ENCODE measurements at regions not wholly inside any gene's neighbourhood (a gene's known extent, or its start where the extent isn't known, plus 50 kb on each side); places are given as distances from the start of the nearest gene placed in this dataset.

DNA sequence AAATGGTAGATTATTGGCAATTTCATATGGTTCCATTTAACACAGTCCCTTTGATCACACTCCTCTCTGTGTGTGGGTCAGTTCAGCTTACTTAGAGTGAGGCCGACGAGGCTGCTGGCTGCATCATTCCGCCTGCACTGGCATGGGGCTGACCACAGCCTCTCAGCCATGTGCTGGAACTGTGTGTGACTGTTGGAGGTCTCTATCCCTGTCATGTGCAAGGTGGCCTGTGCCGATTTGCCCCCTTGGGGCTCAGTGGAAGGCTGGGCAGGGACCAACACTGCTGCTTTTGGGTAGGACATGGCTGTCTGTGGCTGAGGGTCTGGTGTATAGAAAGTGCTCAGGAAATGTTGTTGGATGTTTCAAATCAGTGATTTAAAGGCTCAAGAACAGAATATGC lies 454.0 kb upstream of the HS6ST1 start:
- no peak for DNase-seq (ENCODE audit: low read depth in 2 of 2)

DNA sequence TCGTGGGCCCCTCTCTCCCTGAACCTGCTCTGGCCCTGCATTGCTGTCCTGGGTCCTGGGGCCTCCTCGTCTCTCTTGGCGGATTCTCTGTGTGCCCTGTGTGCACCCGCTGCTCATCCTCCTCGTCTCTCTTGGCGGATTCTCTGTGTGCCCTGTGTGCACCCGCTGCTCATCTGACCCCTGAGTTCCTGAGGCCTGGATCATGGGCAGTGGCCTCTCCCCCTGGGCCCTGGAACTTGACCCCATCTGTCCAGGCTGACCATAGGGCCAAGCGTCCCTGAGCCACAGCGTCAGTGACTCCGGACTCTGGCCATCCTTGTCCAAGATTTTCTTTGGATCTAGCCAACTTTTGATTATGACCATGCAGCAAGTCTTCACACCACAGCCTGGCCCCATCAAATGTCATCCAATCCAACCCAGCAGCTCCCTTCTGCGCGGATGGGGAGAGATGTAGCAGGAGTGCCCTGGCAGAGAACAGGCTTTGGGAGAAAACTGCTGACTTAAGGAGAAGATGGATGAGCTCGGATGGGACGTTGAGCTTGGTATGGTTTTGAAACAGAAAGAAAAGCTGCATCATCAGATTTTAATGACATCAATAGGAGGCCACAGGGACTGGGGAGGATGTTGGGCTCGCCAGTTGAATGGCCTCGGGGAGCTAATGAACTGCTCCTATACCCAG lies 455.1 kb upstream of the HS6ST1 start:
- no peak for DNase-seq (ENCODE audit: low read depth in 2 of 2)

DNA sequence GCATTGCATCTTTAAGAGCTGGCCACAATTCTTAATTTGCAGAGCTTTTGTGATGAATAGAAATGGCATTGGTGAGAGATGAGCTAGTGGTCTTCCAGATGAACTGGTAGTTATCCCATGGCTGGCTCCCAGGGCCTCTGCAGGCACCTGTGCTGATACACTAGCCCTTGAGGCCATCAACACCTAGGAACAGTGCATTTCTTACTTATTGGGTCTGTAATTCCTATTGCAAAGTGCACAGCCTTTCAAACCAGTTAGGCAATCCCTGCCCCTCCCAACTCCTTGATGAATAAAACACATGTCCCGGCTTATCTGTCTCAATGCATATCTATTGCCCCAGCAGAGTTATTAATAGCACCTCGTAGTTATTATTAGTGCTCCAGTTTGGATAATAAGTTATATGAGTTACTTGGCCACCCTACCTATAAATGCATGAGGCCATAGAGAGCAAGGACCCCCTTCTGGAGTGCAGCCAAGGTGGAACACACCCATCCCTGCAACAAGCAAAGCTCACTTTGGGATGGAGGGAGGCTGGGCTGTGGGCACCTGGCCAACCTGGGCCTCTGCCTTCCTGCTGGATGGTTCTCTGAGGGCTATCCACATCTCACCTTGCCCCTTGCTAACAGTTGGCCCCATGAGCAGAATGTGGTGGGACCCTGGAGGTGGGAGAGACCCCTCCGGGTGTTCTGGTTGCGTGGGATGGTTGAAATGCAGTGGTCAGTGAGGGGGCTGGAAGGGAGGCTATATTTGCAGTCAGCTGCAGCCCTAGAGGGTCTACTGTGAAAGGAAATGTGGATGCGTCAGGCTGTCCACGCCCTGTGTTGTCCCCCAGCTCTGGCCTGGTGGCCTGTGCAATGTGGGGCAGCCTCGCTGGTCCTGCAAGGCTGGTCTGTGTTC lies 455.9 kb upstream of the HS6ST1 start:
- no peak for DNase-seq (ENCODE audit: low read depth in 2 of 2)

DNA sequence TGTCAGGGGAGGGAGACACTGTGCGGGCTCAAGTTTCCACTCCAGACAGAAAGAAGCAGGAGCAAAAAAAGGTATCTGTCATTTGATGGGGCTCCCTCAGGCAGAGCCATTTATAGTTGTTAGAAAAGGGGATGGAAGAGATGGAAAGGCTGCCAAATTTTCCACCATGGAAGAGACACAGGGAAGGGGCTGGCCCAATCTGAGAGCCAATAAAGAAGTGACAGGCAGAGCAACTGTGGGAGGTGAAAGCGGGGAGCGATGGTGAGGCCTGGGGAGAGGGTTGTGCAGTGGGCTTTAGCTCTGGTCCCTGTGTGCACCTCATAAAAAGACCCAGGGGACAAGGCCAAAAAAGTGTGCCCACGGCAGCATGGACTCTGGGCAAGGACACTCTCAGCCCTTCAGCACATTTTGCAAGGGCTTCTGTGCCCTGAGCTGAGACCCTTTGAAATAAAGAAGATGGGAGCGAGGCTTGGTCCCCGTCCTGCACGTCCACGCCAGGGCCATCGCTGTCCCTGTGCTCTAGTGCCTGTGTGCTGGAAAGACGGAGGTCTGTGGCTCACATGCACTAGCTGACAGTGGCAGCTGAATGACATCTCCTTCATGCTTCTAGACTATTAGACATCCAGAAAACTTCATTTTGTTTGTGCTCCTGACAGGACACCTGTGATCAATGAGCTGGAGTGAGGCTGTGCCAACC lies 456.7 kb upstream of the HS6ST1 start:
- DNase-seq (ENCODE audit: low read depth in 2 of 2): no peak

DNA sequence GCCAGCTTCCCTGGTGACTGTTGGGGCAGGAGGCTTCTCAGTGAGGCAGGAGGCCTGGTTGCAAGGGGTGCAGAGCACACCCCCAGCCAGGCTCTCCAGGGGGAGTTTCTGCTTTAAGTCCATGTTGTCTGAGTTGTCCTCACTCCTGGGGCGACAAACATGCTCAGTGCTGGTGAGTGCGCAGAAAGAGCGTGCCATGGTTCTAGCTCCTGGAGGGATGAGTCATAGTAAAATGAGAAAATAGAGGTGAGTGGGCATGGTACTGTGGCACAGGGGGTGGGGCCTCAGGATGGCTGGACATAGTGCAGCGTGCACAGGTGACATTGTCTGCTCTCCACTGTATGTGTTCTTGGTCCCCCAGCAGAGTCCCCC lies 457.2 kb upstream of the HS6ST1 start:
- no peak for DNase-seq (ENCODE audit: low read depth in 2 of 2)

DNA sequence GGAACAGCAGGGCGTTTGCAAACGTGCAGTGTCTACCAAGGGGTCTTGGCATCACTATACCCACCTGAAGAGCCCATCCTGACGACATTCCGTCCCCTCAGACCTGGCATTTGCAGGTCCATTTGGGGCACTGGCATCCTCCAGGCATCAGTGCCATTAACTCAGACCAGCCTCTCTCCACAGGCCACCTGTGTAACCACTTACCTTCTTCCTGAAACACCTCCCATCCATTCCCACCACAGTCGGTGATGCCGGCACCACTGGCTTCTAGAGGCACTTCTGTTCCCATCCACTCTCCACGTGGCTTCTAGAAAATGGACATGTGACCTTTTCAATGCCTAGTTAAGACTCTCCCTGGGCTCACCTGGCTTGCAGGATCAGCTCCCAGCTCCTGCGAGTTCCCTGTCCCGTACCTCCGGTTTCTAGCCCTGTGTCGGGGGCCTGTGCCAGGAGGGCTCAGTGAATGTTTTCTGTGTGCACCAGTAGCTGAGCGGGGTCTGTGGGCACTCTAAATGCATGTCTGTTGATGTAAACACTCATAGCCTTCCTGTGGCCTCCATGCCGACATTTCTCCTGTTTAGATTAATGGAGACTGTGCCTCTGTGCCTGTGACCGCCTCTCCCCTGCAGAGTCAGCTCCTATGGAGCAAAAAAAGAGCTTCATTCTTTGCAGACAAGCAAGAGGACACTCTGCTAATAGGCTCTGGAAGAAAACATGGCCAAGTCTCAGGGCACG lies 458.0 kb upstream of the HS6ST1 start:
- DNase-seq (ENCODE audit: low read depth in 2 of 2): no peak

DNA sequence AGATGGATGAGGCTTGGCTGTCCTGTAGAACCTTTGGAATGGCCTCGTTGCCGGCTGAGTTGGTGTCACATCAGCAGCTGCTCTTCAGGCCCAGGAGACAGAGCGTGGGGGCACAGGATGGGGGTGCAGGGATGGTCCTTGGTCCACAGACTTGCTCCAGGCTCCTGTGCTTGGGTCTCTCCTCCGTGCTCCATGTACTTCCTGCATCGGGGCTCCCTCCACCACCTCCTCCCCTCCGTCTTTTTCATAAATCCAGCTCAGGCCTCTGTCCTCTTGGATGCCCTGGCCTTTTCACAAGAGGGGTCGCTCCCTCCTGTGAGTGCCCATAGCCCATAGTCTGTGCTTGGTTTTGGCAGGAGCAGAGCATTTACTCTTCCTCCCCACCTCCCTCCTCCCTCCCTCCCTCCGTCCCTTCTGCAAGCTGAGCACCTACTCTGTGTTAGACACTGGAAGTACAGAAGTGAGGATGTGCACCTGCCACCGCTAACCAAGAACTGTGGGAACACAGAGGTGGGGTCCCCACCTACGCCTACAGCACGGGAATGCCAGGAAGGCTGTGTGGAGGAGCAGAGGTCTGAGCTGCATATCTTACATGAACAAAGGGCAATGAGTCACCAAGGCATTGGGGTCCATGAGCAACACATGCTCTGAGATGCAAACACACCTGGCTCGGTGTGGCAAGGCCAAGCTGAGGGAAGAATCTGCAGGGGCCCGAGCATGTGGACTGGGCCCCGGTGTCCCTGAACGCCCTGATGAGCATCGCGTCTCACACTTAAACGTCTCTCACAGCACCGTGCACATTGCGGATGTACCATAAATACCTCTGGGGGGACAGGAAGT lies 458.7 kb upstream of the HS6ST1 start:
- no peak for DNase-seq (ENCODE audit: low read depth in 2 of 2)

DNA sequence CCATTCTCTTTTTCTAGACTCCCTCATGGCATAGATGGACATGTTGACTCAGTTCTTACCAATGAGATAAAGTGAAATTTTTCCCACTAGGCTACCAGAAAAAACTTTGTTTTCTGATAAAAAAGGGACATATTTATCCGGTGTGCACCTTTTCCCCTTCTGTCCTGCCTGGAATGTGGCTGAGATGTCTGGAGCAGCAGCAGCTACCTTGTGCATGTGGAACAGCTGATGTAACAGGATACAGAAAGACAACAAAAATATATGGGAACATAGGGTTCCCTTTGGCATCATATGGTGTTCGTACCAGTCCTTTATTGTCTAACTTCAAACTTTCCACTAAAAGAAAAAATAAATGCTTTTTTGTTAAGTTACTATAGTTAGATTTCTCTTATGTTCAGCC lies 460.2 kb upstream of the HS6ST1 start:
- no peak for DNase-seq (ENCODE audit: low read depth in 2 of 2)

DNA sequence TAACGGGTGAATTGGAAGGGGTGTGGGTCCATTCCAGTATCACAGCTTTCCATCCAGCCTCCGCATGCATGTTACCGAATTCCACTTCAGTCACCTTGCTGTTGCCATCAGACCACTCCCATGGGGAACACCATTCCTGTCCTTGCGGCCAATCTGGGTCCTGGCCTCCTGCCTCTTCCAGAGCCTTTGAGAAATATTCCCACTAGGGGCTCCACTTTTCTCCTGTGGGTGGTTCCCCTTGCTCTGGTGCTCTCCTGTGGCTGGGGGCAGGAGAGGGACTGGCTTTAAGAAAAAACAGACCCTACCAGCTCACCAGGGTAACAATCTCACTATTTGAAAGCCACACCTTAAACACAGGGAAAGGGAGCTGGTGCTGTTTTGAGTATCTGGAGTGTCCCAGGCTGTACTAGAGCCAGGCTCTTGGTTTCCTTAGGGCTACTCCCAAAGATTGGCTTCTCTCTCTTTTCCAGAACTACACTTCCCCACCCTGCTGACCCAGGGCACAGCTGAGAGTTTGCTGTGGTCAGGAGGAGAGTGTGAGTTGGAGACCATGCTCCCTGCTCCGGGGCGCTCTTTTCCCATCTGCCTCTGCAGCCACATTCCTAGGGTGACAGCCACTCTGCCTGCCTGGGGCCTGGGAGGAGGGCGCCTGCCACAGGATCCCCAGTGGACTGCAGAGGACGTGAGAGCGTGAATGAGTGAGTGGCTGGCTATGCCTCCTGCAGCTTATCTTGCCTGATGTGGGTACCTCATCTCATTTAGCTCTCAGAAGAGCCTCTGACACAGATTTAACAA lies 460.8 kb upstream of the HS6ST1 start:
- DNase-seq (ENCODE audit: low read depth in 2 of 2): no peak

DNA sequence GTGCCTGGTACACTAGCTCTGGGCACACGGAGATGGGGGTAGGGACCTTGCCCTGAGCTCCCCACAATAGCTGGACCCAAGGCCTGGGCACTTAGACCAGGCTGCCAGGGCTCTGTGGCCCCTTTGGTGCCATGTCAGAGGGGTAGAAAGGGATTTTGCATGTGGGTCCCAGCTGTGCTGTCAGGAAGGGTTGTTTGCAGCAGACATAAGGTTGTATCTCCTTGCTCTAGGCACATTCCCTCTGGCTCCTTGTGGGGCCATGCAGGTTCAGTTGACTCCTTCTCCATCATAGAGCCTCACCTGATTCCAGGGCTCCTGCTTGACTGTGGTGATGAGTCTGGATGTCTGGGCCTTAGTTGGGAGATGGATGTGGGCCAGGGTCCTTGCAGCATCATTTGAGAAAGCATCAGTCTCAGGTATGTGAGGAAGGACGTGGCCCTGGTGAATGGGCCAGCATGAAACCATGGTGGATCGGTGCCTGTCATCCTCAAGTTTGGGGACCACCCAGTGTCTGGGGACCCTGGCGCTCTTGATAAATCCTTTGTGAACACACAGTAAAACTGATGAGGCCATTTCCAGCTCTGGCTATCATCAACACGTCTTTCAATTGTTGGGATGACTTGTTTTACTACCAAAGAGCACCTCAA lies 461.9 kb upstream of the HS6ST1 start:
- no peak for DNase-seq (ENCODE audit: low read depth in 2 of 2)

DNA sequence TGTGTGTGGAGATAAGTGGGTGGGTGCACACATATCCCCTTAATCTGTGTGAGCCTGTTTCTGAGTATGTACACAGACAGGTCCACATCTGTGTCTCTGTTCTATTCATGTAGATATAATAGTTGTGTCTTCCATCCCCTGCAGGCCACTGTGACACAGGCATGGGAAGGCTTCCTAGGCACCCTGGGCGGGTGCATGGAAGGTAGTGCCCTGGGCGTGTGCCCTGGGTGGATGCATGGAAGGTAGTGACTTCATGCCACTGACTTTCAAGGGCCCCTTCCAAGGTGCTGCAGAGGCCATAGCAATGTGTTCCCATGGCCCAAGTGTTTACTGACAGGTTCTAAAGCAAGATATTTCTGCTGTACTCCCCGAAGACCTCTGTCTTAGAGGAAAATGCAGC lies 462.5 kb upstream of the HS6ST1 start:
- DNase-seq (ENCODE audit: low read depth in 2 of 2): no peak

DNA sequence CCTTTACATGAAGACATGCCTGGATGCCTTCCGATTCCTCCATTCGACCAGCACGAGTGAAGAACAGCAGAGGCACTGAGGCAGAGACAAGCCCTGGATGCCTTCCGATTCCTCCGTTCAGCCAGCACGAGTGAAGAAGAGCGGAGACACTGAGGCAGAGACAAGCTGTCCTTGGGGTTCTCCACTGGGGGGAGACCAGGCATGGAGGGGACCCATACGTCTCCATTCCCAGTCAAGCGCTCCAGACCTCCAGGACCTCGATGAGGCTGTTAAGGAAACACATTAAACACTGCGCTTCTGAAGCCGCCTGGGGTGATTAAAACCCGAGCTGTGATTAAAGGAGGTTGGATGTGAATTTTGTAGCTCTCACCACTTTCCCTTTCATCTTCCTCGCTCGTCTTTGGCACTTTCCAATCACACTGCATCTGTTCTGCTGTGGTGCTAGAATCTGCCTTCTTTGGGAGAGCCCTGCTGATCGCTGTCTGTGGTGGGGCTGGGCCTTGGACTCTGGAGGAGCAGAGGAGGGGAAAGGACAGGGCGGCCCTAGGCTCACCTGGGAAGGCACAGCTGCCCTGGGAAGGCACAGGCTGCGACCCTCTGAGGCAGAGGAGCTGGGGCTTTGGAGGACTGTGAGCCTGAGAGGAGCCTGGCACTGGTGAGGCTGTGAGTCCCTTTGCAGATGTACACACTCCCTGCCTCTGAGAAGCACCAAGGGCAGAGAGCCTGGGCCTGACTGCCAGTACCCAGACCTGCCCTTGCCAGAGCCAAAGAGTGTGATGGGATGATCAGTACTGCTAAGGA lies 463.1 kb upstream of the HS6ST1 start:
- DNase-seq (ENCODE audit: low read depth in 2 of 2): no peak

DNA sequence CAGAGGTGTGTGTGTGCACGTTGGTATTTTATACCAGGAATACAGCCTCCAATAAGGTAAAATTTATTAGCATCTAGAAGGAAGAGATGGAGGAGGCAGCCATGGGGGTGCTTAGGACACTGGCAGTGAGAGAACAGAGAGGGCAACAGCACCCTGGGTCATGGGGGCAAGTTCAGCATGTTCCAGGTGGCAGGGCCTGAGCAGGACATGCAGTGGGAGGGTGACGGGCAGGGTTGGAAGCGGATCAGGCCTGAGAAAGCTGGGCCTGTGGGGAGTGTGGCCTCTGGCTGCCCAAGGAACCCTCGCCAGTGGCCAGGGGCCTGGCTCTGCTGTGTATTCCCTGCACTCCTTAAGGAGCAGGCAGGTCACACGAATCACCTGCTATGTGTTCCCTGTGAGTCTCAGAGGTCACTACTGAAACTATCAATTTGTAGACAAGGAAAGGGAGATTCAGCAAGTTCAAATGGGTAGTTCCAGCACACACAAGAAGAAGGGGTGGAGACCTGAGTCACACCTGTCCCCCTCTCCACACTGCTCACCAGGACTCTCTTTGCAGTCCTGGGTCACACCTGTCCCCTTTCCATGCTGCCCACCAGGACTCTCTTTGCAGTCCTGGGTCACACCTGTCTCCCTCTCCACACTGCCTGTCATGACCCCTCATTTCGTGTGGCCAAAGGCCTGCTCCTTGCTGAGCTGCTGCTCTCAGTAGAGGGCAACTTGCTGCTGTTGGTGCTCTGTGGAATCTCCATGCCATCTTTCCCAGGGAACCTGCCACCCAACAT lies 463.9 kb upstream of the HS6ST1 start:
- DNase-seq (ENCODE audit: low read depth in 2 of 2): no peak

DNA sequence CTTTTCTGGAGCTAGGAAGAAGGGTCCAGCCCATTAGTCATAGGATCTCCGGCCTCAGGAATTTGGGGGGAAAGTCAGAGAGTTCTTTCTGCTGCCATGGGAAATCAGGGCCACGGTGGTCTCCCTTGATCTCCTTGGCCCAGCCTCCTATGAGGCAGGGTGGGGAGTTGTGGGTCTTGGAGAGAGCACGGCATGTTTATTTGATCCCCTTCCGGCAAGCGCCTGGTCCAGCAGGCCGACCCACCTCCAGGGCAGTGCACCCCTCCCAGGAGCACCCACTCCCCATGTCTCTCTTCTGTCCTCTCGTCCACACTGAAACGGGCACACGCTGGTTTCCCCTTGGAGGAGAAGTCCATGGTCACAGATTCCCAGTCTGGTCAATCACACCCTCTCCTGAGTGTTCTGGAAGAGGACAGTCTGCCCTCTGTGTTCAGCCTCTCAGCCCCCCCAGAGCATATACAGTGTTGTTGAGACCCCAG lies 464.6 kb upstream of the HS6ST1 start:
- no peak for DNase-seq (ENCODE audit: low read depth in 2 of 2)

DNA sequence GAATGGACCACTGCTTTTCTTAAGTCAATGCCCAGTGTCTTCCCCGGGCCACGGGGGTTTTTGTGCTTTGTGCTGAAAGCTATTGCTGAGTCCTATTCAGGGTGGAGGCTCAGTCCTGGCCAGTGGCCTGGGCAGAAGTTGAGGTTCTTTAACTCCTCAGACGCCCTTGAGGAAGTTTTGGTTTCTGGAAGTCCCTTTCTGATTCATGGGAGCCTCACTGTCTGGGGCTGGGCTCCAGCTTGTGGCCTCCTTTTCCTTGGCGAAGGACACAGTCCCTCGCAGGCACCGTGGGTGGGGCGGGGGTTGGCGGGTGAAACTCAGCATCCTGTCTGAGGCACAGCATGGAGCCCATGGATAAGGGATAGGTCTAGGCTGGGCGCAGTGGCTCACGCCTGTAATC lies 465.2 kb upstream of the HS6ST1 start:
- no peak for DNase-seq (ENCODE audit: low read depth in 2 of 2)

DNA sequence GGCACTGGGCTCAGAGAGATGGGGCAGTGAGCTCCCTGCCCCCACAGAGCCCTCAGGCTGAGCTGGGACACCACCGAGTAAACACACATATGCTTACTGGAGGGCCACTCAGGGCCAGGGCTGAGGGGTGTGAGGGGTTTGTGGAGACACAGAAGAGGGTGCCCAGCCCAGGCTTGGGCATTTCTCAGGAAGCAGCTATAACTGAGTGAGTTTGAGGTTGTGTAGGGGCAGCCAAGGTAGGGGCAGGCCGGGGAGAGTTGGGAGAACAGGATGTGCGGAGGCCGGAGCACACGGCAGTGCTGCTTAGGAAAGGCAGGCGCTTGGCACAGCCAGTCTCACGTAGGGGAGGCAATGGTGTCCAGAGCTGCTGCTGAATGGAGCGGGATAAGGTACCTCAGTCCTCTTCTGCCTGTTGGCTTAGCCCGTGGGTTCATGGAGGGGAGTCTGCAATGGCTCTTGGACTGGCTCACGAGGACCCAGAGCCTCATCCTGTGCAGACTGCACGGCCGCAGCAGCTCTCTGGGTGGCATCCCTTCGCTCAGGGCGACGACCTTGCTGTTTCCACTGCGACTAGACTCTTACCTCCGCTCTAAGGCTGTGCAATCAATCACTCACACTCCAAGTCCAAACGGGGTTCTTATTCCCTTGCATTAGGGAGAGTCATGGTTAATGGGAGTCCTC lies 466.1 kb upstream of the HS6ST1 start:
- DNase-seq (ENCODE audit: low read depth in 2 of 2): no peak

DNA sequence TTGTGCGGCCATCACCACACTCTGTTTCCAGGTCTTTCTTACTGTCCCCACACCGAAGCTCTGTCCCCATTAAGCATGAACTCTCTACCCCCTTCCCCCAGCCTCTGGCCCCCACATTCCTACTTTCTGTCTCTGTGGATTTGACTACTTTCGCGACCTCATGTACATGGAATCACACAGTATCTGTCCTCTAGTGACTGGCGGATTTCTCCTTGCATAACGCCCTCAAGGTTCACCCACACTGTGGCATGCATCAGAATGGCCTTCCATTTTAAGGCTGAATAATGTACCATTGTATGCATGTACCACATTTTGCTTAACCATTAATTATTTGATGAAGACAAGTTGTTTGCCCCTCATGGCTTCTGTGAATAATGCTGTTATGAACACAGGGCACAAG lies 467.6 kb upstream of the HS6ST1 start:
- no peak for DNase-seq (ENCODE audit: low read depth in 2 of 2)
